Tibial artery (tissue), 4 donors: ENCODE measurements at regions not wholly inside any gene's neighbourhood (a gene's known extent, or its start where the extent isn't known, plus 50 kb on each side); places are given as distances from the start of the nearest gene placed in this dataset.

ENCODE experiments used
- DNase-seq, 2 donors: peaks; one replicate each; pipeline ENCODE4 v3.0.0-alpha.2; 2019
- H3K27ac ChIP-seq, 2 donors: fragments of 200-600 bp; sonication (generic) in 1 of 2; 1 replicate in 1 of 2; 2 replicates in 1 of 2; pipeline ENCODE4 v1.5.1; 2018 to 2019; ENCODE audit warnings: mild to moderate bottlenecking in 1 of 2
- H3K27me3 ChIP-seq, 2 donors: fragments of 200-600 bp; sonication (generic) in 1 of 2; one replicate each; pipeline versions ENCODE4 v1.5.1 to v1.6.0; 2016 to 2019
- H3K36me3 ChIP-seq, 3 donors: fragments of 200-600 bp; sonication (generic) in 2 of 3; one replicate each; pipeline ENCODE4 v1.5.1; 2016 to 2019; ENCODE audit warnings: mild to moderate bottlenecking in 2 of 3
- H3K4me1 ChIP-seq, 4 donors: fragments of 200-600 bp; sonication (generic) in 2 of 4; 1 replicate in 3 of 4; 2 replicates in 1 of 4; pipeline ENCODE4 v1.5.1; 2016 to 2019
- H3K4me3 ChIP-seq, 2 donors: fragments of 200-600 bp; sonication (generic) in 1 of 2; 1 replicate in 1 of 2; 2 replicates in 1 of 2; pipeline ENCODE4 v1.5.1; 2018 to 2019; ENCODE audit warnings: mild to moderate bottlenecking in 2 of 2
- H3K9me3 ChIP-seq, 3 donors: fragments of 200-600 bp; sonication (generic) in 1 of 3; one replicate each; pipeline ENCODE4 v1.5.1; 2016 to 2019
- CTCF ChIP-seq, 2 experiments: fragments of 200-600 bp in 1 of 2; fragments of 450-650 bp in 1 of 2; IDR thresholded peaks; one replicate each; pipeline ENCODE4 v1.5.1; 2017 to 2019; ENCODE audit warnings: antibody characterized with exemption in 2 of 2, mild to moderate bottlenecking in 1 of 2, moderate library complexity in 1 of 2
- intact Hi-C: fragments of 100-400 bp; cut with DNase I; formaldehyde crosslinking; loops from one replicate; pipeline ENCODE4 v1.15.0; 2023; ENCODE audit warnings: low total_unique reads

GRCh38 chr7:155178096-155178495 lies 108.0 kb downstream of the HTR5A start:
- no peak for DNase-seq
- TF ChIP-seq CTCF (IDR thresholded peaks at IDR 0.05), result no peak
- Histone ChIP-seq H3K4me3 (no peak overlapping the region), H3K36me3 (no peaks in the 10 kb centered on the region), H3K4me1 (no peaks in the 10 kb centered on the region), H3K27ac (no peak overlapping the region), H3K9me3 (no peaks in the 10 kb centered on the region), H3K27me3 (no peaks in the 10 kb centered on the region)
- intact Hi-C loops, result no loop called here

DNA sequence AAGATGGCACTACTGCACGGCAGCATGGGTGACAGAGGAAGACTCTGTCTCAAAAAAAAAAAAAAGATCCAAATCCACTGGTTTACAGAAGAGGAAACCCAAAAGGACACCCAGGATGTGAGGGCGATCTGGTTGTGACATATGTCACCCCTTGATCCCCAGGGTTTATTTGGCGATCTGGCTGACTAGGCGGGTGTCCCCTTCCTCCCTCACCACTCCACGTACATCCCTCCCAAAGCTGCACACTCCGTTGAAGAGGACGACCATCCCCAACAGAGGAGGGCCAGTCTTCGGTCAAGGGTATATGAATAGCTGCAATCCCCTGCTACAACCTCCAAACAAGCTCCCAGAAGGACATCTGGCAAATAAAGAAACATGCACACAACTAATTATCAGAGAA lies 111.6 kb downstream of the HTR5A start:
- Histone ChIP-seq H3K27ac (no peak overlapping the region), H3K27me3 (no peaks in the 10 kb centered on the region), H3K36me3 (no peaks in the 10 kb centered on the region), H3K4me3 (no peak overlapping the region), H3K4me1 (no peaks in the 10 kb centered on the region), H3K9me3 (peaks cover 10 to 27% (median 18%) of the 10 kb centered on the region in 3 donors)
- intact Hi-C loops, result no loop called here
- no peak for TF ChIP-seq CTCF (IDR thresholded peaks at IDR 0.05)
- no peak for DNase-seq

DNA sequence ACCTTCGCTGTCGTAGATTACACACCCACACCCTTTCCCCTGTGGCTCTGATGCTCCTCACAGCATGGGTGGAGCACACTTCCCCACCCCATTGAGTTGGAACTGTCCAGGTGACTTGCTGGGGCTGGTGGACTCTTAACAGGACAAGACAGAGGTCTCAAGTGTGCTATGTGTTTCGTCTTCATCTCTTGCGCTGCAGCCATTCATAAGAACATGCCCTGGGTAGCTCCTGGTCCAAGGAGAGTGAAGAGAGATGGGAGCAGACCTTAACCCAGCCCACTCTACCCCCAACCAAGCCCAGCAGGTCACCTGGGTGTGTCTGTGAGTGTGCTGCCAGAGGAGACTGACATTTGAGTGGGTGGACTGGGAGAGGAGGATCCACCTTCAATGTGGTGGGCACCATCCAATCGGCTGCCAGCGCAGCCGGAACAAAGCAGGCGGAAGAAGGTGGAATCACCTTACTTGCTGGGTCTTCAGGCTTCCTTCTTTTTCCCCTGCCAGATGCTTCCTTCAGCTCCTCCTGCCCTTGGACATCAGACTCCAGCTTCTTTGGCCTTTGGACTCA lies 112.4 kb downstream of the HTR5A start:
- Histone ChIP-seq H3K4me1 (no peaks in the 10 kb centered on the region), H3K4me3 (no peak overlapping the region), H3K27ac (no peak overlapping the region), H3K27me3 (no peaks in the 10 kb centered on the region), H3K36me3 (no peaks in the 10 kb centered on the region), H3K9me3 (peaks cover 12 to 29% (median 18%) of the 10 kb centered on the region in 3 donors)
- intact Hi-C loops, result no loop called here
- no peak for TF ChIP-seq CTCF (IDR thresholded peaks at IDR 0.05)
- no peak for DNase-seq

DNA sequence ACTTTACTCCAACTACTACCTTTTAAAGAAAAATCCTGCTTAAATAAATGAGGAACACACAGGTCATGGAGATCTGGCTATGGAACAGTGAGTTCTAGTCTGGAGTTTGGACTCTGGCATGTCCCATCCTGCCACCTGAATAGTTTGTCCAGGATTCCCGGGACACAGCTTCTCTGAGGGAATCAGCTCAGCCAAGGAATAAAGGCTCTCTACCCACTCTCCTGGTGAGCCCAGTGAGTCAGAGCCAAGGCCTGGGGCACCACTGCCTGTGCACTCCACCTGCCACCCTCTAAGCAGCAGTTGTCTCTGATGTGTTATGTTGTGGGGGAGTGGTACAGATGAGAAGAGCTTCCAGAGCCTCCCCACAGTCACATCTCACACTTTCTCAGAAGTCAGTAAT lies 113.5 kb downstream of the HTR5A start:
- H3K4me1 ChIP-seq, result no peaks in the 10 kb centered on the region
- H3K9me3 ChIP-seq, result peaks cover 12 to 29% (median 18%) of the 10 kb centered on the region in 3 donors
- H3K27me3 ChIP-seq, result no peaks in the 10 kb centered on the region
- TF ChIP-seq CTCF (IDR thresholded peaks at IDR 0.05), result no peak
- intact Hi-C loops, result no loop called here
- DNase-seq, result no peak
- H3K4me3 ChIP-seq, result no peak overlapping the region
- no peak overlapping the region for H3K27ac ChIP-seq
- H3K36me3 ChIP-seq, result no peaks in the 10 kb centered on the region

GRCh38 chr7:155184923-155185322 lies 112.8 kb upstream of the INSIG1 start:
- no peak for TF ChIP-seq CTCF (IDR thresholded peaks at IDR 0.05)
- no peaks in the 10 kb centered on the region for H3K4me1 ChIP-seq
- no peak overlapping the region for H3K27ac ChIP-seq
- peaks cover 12 to 29% (median 18%) of the 10 kb centered on the region in 3 donors for H3K9me3 ChIP-seq
- H3K27me3 ChIP-seq, result no peaks in the 10 kb centered on the region
- H3K4me3 ChIP-seq, result no peak overlapping the region
- no peak for DNase-seq
- no peaks in the 10 kb centered on the region for H3K36me3 ChIP-seq
- intact Hi-C loops, result loop anchor here (5.0 kb wide), 1 partner anchor 263 kb away; no protein-coding TSS in a partner anchor
